ENCODE measurements at regions not wholly inside any gene's neighbourhood (a gene's known extent, or its start where the extent isn't known, plus 50 kb on each side); places are given as distances from the start of the nearest gene placed in this dataset.

DNA sequence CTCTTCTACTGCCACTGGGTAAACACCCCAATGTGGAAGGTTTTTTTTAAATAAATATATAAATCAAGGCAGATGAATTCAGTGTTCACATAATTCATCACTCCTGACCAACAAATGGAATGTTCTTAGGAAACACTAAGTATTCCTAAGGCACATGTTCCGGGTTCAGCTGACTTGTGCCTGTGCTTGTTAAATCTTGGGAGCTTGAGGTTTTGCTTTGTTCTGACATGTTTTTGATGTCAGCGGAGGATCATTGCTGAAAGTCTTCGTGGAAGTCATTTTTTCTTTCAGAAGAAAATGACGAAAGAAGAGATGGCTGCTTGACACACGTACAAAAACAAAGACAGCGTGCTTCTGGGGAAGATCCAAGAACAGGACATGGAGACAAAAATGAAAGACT is 185.8 kb downstream of the MZT1 start:
- intact Hi-C loops (cut with micrococcal nuclease): no loop called here
- no peaks in the 10 kb centered on the region for H3K36me3 Mint-ChIP-seq
- H3K27ac Mint-ChIP-seq: no peak overlapping the region
- CTCF ChIA-PET: no interaction called here
- no peaks in the 10 kb centered on the region for H3K4me1 Mint-ChIP-seq (ENCODE audit: low read depth)
- no peak overlapping the region for H3K4me3 Mint-ChIP-seq
- H3K9me3 Mint-ChIP-seq: no peaks in the 10 kb centered on the region
- no peaks in the 10 kb centered on the region for H3K27me3 Mint-ChIP-seq
- POLR2A ChIA-PET: no interaction called here
- DNase-seq: no peak

DNA sequence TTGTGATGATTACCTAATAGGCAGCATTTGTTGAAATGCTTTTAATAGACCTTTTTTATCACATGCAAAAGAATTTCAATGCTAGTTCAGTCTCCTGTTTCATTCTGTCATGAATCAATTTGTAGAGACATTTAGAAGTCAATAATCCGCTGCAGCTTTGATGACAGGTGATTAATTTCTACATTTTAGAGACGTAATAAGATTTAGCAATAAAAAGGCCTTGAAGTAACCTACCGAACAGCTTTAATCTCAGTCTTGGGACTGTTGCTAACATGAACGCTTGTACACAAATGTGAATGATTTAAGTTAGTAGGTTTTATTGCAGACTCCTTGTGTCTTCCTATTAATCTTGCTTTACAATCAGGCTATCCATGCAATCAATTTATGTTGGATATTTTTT is 186.5 kb downstream of the MZT1 start:
- ChIA-PET CTCF (no interaction called here), POLR2A (no interaction called here)
- Mint-ChIP-seq H3K27me3 (no peaks in the 10 kb centered on the region), H3K9me3 (no peaks in the 10 kb centered on the region), H3K27ac (no peak overlapping the region), H3K36me3 (no peaks in the 10 kb centered on the region), H3K4me3 (no peak overlapping the region), H3K4me1 (ENCODE audit: low read depth) (no peaks in the 10 kb centered on the region)
- intact Hi-C loops (cut with micrococcal nuclease): no loop called here
- DNase-seq: no peak

DNA sequence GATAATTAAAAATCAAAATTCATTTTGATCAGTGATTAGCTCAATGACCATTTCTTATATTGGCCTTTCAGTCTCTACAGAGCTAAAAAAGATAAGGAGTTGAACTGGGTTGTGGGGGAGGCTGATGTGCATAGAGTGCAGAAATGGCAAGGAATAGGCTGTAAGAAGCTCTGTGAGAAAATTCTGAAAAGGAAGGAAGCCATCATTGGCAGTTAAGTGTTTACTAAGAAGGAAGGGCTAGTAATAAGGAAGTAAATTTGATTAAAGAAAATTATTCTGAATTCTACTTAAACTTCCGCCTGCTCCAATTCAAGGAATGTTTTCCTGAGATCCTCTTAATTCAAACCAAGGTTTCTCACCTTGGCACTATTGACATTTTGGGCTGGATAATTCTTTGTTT is 187.5 kb downstream of the MZT1 start:
- intact Hi-C loops (cut with micrococcal nuclease): no loop called here
- POLR2A ChIA-PET: no interaction called here
- no peak for DNase-seq
- Mint-ChIP-seq H3K27ac (no peak overlapping the region), H3K4me1 (ENCODE audit: low read depth) (no peaks in the 10 kb centered on the region), H3K36me3 (no peaks in the 10 kb centered on the region), H3K27me3 (no peaks in the 10 kb centered on the region), H3K9me3 (no peaks in the 10 kb centered on the region), H3K4me3 (no peak overlapping the region)
- CTCF ChIA-PET: no interaction called here

DNA sequence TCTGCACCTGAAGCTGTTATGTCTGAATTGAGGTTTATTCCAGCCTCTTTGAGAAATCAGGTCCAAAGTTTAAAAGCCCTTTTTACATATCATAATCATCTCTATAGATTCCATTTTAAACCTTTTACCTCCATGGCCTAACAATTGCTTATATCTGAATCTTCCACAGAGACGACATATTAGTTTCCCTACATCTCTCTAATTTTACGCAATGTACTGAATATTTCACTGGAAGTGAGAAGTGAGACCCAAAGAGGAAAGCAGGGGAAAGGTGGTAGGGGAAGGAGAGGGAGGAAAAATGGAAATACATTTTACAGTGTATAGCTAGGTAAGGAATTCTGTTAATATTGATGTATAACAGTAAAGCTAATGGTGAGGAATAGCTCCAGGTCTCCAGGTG is 189.6 kb downstream of the MZT1 start:
- intact Hi-C loops (cut with micrococcal nuclease): no loop called here
- Mint-ChIP-seq H3K27me3 (no peaks in the 10 kb centered on the region), H3K36me3 (no peaks in the 10 kb centered on the region), H3K4me3 (no peak overlapping the region), H3K27ac (no peak overlapping the region), H3K9me3 (no peaks in the 10 kb centered on the region), H3K4me1 (ENCODE audit: low read depth) (no peaks in the 10 kb centered on the region)
- no peak for DNase-seq
- POLR2A ChIA-PET: no interaction called here
- CTCF ChIA-PET: no interaction called here

DNA sequence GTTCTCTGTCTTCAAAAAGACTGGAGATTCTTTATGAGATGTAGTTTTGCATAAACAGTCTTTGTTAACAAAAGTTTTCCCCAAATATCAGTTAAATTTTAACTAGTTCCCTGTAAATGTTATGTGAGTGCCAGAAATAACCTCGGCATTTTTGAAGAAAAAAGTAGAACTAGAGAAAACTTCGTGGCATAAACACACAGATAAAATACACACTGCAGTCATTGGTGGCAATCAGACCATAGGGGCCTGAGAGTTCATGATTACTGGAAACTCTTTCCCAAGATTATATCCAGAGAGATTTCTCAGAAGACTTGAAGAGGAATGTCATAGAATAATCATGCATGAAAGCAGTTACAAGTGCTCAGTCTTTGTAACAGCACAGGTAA is 190.0 kb downstream of the MZT1 start:
- Mint-ChIP-seq H3K4me1 (ENCODE audit: low read depth) (no peaks in the 10 kb centered on the region), H3K27me3 (no peaks in the 10 kb centered on the region), H3K36me3 (no peaks in the 10 kb centered on the region), H3K4me3 (no peak overlapping the region), H3K27ac (no peak overlapping the region), H3K9me3 (no peaks in the 10 kb centered on the region)
- ChIA-PET CTCF (no interaction called here), POLR2A (no interaction called here)
- intact Hi-C loops (cut with micrococcal nuclease): no loop called here
- no peak for DNase-seq

DNA sequence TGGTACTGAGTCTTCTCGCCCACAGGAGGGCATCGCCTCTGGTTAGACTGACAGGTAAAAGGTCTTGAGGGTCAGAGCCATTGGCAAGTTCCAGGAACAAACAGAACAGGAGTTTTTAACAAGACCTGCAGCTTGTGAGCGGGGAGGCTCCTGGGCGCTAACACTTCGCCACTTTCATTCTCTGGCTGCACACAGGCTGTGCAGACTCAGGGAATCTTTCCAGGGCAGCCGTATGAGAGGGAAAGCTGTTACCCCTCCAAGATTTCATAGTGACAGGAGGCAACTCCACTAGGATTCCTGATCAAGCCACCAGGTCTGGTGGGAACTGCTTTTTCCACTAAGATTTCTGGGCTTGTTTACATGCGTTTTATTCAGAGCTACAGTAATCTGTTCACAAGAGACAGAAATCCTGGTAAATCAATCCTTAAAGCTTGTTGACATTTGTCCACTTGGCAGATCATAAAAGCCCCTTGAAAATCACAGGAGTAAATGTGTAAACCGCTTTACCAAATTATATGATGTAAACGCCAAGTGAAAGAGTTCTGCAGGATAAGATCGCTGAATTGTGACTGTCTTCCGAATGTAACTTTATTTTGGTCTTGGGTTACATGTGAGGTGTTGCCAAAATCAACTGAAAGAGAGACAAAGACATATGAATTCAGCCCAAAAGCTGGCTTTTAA is 190.6 kb downstream of the MZT1 start:
- H3K4me3 Mint-ChIP-seq: no peak overlapping the region
- no peaks in the 10 kb centered on the region for H3K27me3 Mint-ChIP-seq
- H3K9me3 Mint-ChIP-seq: no peaks in the 10 kb centered on the region
- CTCF ChIA-PET: no interaction called here
- H3K4me1 Mint-ChIP-seq (ENCODE audit: low read depth): no peaks in the 10 kb centered on the region
- intact Hi-C loops (cut with micrococcal nuclease): no loop called here
- no peaks in the 10 kb centered on the region for H3K36me3 Mint-ChIP-seq
- DNase-seq: no peak
- POLR2A ChIA-PET: no interaction called here
- no peak overlapping the region for H3K27ac Mint-ChIP-seq

DNA sequence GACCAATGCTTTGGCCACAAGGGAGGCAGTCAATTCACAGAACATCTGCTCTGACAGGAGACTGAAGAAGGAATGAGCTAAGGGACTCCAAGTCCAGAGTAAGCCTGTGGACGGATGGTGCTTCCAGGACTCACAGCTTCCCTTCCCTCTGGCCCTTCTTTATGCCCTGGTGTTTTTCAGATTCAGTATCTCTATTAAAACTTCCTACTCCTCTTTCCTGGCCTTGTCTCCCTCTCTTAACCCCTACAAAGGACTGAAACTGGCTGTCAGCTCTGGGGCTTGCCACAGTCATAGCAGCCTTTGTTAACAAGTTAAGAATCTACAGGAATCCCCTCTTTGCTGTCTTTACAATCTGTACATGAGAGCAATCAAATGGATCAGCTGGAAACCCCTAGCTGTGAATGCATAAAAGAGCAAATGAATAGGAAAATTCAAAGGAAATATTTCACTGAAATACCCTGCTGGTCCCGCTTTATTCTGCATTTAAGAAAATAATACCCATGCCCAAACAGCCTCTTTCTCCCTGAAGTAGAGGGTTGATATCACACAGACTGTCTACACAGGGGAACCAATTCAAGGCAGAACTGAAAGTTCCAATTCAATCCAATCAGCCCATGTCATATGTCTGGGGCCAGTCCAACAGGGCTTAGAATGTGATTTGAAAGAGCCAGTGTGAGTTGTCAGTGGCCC is 192.3 kb downstream of the MZT1 start:
- Mint-ChIP-seq H3K27ac (no peak overlapping the region), H3K4me3 (no peak overlapping the region), H3K36me3 (no peaks in the 10 kb centered on the region), H3K9me3 (no peaks in the 10 kb centered on the region), H3K27me3 (no peaks in the 10 kb centered on the region), H3K4me1 (ENCODE audit: low read depth) (no peaks in the 10 kb centered on the region)
- ChIA-PET POLR2A (no interaction called here), CTCF (no interaction called here)
- no peak for DNase-seq
- intact Hi-C loops (cut with micrococcal nuclease): no loop called here

DNA sequence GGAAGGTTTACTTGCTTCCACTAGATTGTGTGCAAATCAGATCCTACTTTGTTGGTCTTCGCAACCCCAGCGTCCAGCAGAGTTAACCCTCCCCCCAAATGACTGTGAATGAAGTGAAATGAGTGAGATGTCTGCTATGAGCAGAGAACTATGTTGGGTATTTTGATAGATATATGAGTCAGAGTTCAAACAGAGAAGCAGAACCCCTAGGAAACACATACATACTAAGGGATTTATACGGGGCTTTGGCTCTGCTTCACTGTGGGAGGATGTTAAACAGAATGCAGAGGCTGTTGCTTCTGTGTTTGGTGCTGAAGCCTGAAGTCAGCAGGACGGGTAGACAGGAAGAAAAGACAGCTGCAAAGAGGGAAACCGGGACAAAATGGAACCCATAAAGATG is 197.0 kb downstream of the MZT1 start:
- POLR2A ChIA-PET: no interaction called here

DNA sequence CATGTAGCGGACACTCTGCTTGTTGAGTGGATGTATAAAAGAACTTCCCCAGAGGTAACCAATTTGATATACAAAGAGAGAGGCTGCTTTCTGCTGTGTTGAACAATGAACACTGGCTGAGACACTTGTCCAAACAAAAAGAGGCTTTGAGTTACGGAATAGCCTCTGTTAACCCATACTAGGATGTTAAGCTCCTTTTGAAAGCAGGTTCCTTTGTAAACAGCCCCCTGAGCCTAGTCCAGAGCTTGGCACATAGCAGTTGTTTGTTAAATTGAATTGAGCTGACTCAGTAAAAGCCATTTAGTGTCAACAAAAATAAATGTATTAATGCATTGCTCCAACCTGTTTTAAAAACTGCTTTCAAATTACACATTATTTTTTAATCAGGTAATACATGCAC is 200.1 kb downstream of the MZT1 start:
- Mint-ChIP-seq H3K27me3 (no peaks in the 10 kb centered on the region), H3K36me3 (no peaks in the 10 kb centered on the region), H3K9me3 (no peaks in the 10 kb centered on the region), H3K4me3 (no peak overlapping the region), H3K4me1 (ENCODE audit: low read depth) (no peaks in the 10 kb centered on the region), H3K27ac (no peak overlapping the region)
- no peak for DNase-seq
- ChIA-PET POLR2A (no interaction called here), CTCF (no interaction called here)
- intact Hi-C loops (cut with micrococcal nuclease): no loop called here

More for the DNA sequence above, 197.0 kb downstream of the MZT1 start:
- Mint-ChIP-seq H3K9me3 (no peaks in the 10 kb centered on the region), H3K27me3 (no peaks in the 10 kb centered on the region), H3K27ac (no peak overlapping the region), H3K4me1 (ENCODE audit: low read depth) (no peaks in the 10 kb centered on the region), H3K4me3 (no peak overlapping the region), H3K36me3 (no peaks in the 10 kb centered on the region)
- DNase-seq: no peak
- CTCF ChIA-PET: no interaction called here
- intact Hi-C loops (cut with micrococcal nuclease): no loop called here

DNA sequence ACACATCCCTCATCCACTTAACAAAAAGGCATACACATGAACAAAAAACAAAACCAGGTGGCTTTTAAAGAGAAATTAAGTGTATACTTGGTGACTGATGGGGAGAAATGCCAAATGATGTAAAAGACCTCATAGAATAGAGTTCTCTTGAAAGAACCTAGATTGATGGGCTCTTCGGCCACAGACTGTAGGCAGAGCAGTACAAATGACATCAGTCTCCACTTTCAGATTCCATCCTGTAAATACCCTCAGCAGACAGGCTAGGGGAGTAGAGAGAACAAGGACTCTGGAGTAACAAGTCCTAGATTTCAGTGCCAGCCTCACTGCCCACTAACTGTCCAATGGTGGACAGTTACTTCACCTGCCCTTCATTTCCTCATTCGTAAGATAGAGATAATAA is 203.8 kb downstream of the MZT1 start:
- no peak overlapping the region for H3K27ac Mint-ChIP-seq
- H3K36me3 Mint-ChIP-seq: no peaks in the 10 kb centered on the region
- no peak for DNase-seq
- no peaks in the 10 kb centered on the region for H3K9me3 Mint-ChIP-seq
- H3K4me1 Mint-ChIP-seq (ENCODE audit: low read depth): no peaks in the 10 kb centered on the region
- intact Hi-C loops (cut with micrococcal nuclease): no loop called here
- H3K27me3 Mint-ChIP-seq: no peaks in the 10 kb centered on the region
- H3K4me3 Mint-ChIP-seq: no peak overlapping the region
- CTCF ChIA-PET: no interaction called here
- POLR2A ChIA-PET: no interaction called here

DNA sequence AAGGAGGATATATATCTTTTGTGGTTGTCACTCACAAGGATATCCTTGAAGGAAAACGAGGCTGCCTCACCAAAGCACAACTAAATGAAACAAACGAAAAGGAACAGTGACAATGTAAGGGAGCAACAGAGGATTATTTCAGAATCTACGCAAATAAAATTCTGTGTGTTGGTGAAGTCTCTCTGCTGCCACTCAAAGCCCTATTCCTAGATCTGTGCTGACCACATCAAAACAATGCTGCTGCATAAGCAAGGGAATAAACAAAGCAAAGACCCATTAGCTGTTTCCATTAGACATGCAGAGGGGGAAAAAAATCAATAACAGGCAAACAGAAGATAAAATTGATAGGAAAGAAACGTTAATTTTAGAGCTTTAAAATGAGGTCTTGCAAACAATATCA is 204.4 kb downstream of the MZT1 start:
- ChIA-PET POLR2A (no interaction called here), CTCF (no interaction called here)
- H3K36me3 Mint-ChIP-seq: no peaks in the 10 kb centered on the region
- no peaks in the 10 kb centered on the region for H3K27me3 Mint-ChIP-seq
- H3K4me1 Mint-ChIP-seq (ENCODE audit: low read depth): no peaks in the 10 kb centered on the region
- intact Hi-C loops (cut with micrococcal nuclease): no loop called here
- no peak for DNase-seq
- H3K27ac Mint-ChIP-seq: no peak overlapping the region
- H3K9me3 Mint-ChIP-seq: no peaks in the 10 kb centered on the region
- H3K4me3 Mint-ChIP-seq: no peak overlapping the region

DNA sequence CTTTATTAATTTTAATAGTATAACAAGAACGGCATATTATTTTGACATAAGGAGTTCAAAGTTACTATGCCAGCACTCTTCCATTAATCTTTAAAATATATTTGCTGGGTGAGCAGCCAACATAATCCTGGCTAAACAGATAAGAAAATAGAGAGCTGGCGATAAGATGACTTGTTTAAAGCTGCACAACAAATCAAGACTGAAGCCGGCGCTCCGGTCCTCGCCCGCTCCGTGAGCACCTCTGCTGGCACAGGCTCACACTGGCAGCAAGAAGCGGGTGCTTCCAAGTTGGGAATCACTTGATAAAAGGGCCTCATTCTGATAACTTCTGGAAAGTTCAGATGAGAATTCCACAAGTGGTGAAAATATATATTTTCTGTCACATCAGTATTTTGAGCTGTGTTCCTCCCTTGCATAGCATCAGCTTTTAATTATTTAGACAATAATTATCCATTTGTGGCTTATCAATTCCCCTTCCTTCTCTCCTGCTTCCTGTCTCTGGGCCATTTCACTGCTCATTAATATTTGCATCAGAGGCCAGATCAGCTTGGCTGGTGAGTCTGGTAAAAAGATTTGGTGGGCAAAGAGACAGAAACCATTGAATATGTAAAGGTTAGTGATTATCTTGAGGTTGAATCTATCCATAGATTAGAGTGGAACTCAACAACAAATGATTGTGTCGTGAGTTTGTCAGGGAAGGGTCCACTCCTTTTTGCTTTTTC is 205.3 kb downstream of the MZT1 start:
- Mint-ChIP-seq H3K36me3 (no peaks in the 10 kb centered on the region), H3K9me3 (no peaks in the 10 kb centered on the region), H3K4me1 (ENCODE audit: low read depth) (no peaks in the 10 kb centered on the region), H3K27ac (no peak overlapping the region), H3K4me3 (no peak overlapping the region), H3K27me3 (no peaks in the 10 kb centered on the region)
- no peak for DNase-seq
- intact Hi-C loops (cut with micrococcal nuclease): no loop called here
- ChIA-PET CTCF (no interaction called here), POLR2A (no interaction called here)

DNA sequence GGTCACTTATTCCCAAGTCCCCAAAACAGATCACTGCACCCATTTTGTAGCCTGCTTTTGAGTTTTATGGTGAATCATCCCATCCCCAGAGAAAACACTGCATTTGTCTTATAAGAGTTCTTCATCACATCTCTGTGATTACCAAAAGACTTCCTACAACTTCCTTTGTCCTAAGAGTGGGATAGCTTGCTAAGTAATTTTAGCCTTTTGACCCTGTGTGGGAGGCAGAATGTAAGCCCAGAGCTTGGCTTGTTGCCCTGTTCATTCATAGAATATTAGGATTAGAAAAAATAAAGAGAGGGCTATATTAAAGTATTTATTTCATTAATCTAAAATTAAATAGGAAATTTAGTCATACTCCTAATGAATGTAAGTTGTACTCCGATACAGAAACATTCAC is 213.3 kb downstream of the MZT1 start:
- DNase-seq: no peak
- Mint-ChIP-seq H3K27ac (no peak overlapping the region), H3K4me3 (no peak overlapping the region), H3K27me3 (no peaks in the 10 kb centered on the region), H3K9me3 (no peaks in the 10 kb centered on the region), H3K36me3 (no peaks in the 10 kb centered on the region), H3K4me1 (ENCODE audit: low read depth) (no peaks in the 10 kb centered on the region)
- CTCF ChIA-PET: no interaction called here
- POLR2A ChIA-PET: no interaction called here
- intact Hi-C loops (cut with micrococcal nuclease): no loop called here

All from activated CD4-positive, alpha-beta memory T cell treated with anti-CD3 and anti-CD28 coated beads for 36 hours (primary cell).